ENCODE measurements at regions not wholly inside any gene's neighbourhood (a gene's known extent, or its start where the extent isn't known, plus 50 kb on each side); places are given as distances from the start of the nearest gene placed in this dataset.

DNA sequence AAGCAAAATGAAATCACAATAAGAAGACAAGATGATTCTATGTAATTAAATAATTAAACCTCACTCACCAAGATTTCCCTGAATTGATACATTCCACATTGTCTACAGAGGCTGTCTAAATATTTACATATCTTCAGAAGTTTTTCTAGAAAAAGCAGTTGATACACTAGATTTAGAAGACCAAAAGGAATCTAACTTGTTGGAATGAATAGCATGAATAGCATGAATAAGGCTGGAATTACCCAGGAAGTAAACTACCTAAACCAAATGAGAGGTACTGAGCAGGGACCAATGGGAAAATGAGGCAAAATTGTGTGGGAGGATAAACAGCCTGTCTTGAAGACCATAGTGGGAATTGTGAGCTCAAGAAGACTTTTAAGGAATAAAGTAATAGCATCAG lies 479.7 kb downstream of the TXNL1 start:
- TF ChIP-seq, protein P1, sequence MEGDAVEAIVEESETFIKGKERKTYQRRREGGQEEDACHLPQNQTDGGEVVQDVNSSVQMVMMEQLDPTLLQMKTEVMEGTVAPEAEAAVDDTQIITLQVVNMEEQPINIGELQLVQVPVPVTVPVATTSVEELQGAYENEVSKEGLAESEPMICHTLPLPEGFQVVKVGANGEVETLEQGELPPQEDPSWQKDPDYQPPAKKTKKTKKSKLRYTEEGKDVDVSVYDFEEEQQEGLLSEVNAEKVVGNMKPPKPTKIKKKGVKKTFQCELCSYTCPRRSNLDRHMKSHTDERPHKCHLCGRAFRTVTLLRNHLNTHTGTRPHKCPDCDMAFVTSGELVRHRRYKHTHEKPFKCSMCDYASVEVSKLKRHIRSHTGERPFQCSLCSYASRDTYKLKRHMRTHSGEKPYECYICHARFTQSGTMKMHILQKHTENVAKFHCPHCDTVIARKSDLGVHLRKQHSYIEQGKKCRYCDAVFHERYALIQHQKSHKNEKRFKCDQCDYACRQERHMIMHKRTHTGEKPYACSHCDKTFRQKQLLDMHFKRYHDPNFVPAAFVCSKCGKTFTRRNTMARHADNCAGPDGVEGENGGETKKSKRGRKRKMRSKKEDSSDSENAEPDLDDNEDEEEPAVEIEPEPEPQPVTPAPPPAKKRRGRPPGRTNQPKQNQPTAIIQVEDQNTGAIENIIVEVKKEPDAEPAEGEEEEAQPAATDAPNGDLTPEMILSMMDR (IDR thresholded peaks at IDR 0.05; ENCODE audit: low read depth, low read length) = no peak

DNA sequence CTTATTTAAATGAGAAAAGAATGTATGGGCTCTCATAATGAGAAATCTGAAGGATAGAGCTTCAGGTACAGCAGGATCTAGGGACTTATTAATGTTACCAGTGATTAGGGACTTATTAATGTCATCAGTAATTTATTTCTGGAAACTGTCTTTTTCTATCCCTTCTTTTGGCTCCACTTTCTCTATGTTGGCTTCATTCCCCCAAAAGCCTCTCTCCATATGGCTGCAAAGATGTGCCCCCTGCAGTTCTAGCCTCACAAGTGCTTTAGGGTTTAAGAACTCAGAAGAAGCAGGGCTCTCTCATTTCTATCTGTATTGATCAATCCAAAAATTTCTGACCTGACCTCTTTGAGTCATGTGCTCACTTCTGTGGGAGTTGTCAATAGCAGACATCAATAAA lies 480.9 kb downstream of the TXNL1 start:
- no peak overlapping the region for H3K4me3 ChIP-seq (ENCODE audit: low read depth, low read length)
- TF ChIP-seq, protein P1 (IDR thresholded peaks at IDR 0.05; ENCODE audit: low read depth, low read length) = no peak

More for the DNA sequence above, 479.7 kb downstream of the TXNL1 start:
- no peak overlapping the region for H3K4me3 ChIP-seq (ENCODE audit: low read depth, low read length)

- TF ChIP-seq, protein P1 (IDR thresholded peaks at IDR 0.05; ENCODE audit: low read depth, low read length) = no peak
- H3K4me3 ChIP-seq (ENCODE audit: low read depth, low read length) = no peak overlapping the region
These were observed 485.7 kb downstream of the TXNL1 start for GRCh38 chr18:56152551-56153310.

DNA sequence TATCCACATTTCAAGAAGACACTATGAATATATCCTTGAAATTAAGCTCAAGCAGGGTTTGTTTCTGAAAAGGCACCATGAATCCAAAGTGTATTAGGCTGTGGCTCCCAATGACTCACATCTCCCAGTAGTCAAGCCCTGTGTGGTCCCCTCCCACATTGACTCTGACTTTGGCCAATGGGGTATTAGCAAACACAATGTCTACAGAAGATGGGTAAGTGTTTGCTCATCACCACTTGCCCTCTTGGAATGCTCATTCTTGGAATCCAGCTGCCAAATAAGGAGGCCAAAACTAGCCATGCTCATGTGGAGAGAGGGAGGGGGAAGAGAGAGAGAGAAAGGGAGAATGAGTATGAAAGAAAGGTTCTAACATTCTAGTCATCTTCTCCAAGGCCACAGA lies 490.0 kb downstream of the TXNL1 start:
- H3K4me3 ChIP-seq (ENCODE audit: low read depth, low read length) = no peak overlapping the region
- TF ChIP-seq, protein P1 (IDR thresholded peaks at IDR 0.05; ENCODE audit: low read depth, low read length) = no peak

DNA sequence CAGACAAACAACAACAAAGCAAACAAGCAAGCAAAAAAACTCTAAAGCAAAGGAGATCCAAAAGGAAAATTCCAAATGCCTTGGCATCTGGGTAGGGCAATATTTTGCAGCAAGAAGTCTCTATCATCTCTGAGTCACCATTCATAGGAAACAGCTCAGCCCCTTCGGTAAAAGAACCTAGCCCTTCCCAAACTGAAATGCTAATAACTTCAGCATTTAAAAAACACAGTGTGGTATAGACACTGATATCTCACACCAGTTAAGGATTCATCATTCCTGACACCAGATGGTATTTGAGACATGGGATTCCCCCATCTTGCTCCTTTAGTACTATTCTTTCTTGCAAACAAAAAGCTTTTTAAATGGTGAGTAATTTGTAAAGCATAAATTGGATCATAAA lies 491.8 kb downstream of the TXNL1 start:
- no peak overlapping the region for H3K4me3 ChIP-seq (ENCODE audit: low read depth, low read length)
- TF ChIP-seq, protein P1 (IDR thresholded peaks at IDR 0.05; ENCODE audit: low read depth, low read length) = no peak

GRCh38 chr18:56142001-56142400 lies 496.4 kb downstream of the TXNL1 start:
- TF ChIP-seq, protein P1 (IDR thresholded peaks at IDR 0.05; ENCODE audit: low read depth, low read length) = no peak

DNA sequence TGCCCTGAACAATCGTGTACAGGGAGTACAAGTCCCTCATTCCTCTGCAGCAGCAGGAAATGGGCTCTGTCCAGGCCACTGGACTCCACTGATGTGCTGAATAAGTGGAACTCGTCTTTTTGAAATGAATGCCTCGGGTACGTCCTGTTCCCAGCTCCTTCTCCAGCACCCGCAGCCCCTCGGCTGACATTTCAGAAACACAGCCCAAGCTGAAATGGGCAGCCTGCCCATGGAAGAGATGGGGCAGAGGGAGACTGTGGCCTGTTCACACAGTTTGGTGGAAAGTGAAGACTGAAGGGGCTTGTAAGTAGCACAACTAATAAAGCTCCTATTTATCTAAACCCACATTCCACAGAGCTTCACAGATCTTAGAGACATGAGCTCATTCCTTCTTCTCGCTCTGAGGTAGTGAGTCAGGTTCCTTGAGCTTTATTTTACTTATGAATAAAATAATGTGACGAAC lies 498.6 kb downstream of the TXNL1 start:
- TF ChIP-seq, protein P1 (IDR thresholded peaks at IDR 0.05; ENCODE audit: low read depth, low read length) = no peak
- H3K4me3 ChIP-seq (ENCODE audit: low read depth, low read length) = no peak overlapping the region

More at GRCh38 chr18:56142001-56142400, 496.4 kb downstream of the TXNL1 start:
- no peak overlapping the region for H3K4me3 ChIP-seq (ENCODE audit: low read depth, low read length)

All from WI38 (cell line).